ENCODE measurements at regions not wholly inside any gene's neighbourhood (a gene's known extent, or its start where the extent isn't known, plus 50 kb on each side); places are given as distances from the start of the nearest gene placed in this dataset.

- TF ChIP-seq POLR2AphosphoS5 (IDR thresholded peaks at IDR 0.05; ENCODE audit: low read depth) = no peak
- no peak for TF ChIP-seq CREB1 (CRISPR knock-in tag; IDR thresholded peaks at IDR 0.05; ENCODE audit: low read depth)
Observed at GRCh38 chr14:71354142-71354541, 446.9 kb downstream of the PCNX1 start.

Measured in GM23338 (cell line).